ENCODE measurements at regions not wholly inside any gene's neighbourhood (a gene's known extent, or its start where the extent isn't known, plus 50 kb on each side); places are given as distances from the start of the nearest gene placed in this dataset.

- H3K27ac Mint-ChIP-seq = no peak overlapping the region
- H3K9me3 Mint-ChIP-seq (ENCODE audit: low read depth) = peaks cover 32% of the 10 kb centered on the region
- H3K36me3 Mint-ChIP-seq = no peaks in the 10 kb centered on the region
- H3K27me3 Mint-ChIP-seq = no peaks in the 10 kb centered on the region
- no peaks in the 10 kb centered on the region for H3K4me1 Mint-ChIP-seq (ENCODE audit: low read depth)
- no peak overlapping the region for H3K4me3 Mint-ChIP-seq
Observed at GRCh38 chr13:57948884-57949283, 317.3 kb downstream of the PCDH17 start.

- no peaks in the 10 kb centered on the region for H3K4me1 Mint-ChIP-seq (ENCODE audit: low read depth)
- H3K36me3 Mint-ChIP-seq = no peaks in the 10 kb centered on the region
- H3K9me3 Mint-ChIP-seq (ENCODE audit: low read depth) = peaks cover 29% of the 10 kb centered on the region
- no peaks in the 10 kb centered on the region for H3K27me3 Mint-ChIP-seq
- H3K4me3 Mint-ChIP-seq = no peak overlapping the region
- no peak overlapping the region for H3K27ac Mint-ChIP-seq
Observed at GRCh38 chr13:57969951-57970350, 338.4 kb downstream of the PCDH17 start.

DNA sequence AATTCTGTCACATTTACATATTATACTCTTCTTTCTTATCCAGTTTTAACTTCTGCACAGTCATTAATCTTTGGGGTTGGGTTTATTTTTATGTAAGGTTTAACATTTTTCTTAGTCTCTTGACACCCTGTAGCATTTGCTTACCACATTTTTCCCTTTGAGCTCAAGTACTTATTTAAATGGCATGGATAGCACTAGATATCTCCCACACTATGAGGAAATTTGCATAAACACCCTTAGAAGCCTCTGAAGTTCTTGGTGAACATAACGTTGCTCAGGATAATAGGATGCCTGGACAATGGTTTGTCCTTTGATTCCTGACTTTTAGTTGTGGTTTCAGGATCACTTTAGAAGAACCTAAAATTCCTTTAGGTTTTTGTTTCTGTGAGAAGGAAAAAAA lies 338.9 kb downstream of the PCDH17 start:
- Mint-ChIP-seq H3K36me3 (no peaks in the 10 kb centered on the region), H3K27me3 (no peaks in the 10 kb centered on the region), H3K4me1 (ENCODE audit: low read depth) (no peaks in the 10 kb centered on the region), H3K9me3 (ENCODE audit: low read depth) (peaks cover 29% of the 10 kb centered on the region), H3K4me3 (no peak overlapping the region), H3K27ac (no peak overlapping the region)

- no peaks in the 10 kb centered on the region for H3K36me3 Mint-ChIP-seq
- H3K9me3 Mint-ChIP-seq (ENCODE audit: low read depth) = peaks cover 5% of the 10 kb centered on the region
- no peak overlapping the region for H3K4me3 Mint-ChIP-seq
- no peak overlapping the region for H3K27ac Mint-ChIP-seq
- no peaks in the 10 kb centered on the region for H3K4me1 Mint-ChIP-seq (ENCODE audit: low read depth)
- H3K27me3 Mint-ChIP-seq = no peaks in the 10 kb centered on the region
Observed at GRCh38 chr13:57982782-57983181, 351.2 kb downstream of the PCDH17 start.

GRCh38 chr13:57988276-57988675 lies 356.7 kb downstream of the PCDH17 start:
- Mint-ChIP-seq H3K27me3 (no peaks in the 10 kb centered on the region), H3K4me1 (ENCODE audit: low read depth) (no peaks in the 10 kb centered on the region), H3K27ac (no peak overlapping the region), H3K36me3 (no peaks in the 10 kb centered on the region), H3K9me3 (ENCODE audit: low read depth) (peaks cover 5% of the 10 kb centered on the region), H3K4me3 (no peak overlapping the region)

DNA sequence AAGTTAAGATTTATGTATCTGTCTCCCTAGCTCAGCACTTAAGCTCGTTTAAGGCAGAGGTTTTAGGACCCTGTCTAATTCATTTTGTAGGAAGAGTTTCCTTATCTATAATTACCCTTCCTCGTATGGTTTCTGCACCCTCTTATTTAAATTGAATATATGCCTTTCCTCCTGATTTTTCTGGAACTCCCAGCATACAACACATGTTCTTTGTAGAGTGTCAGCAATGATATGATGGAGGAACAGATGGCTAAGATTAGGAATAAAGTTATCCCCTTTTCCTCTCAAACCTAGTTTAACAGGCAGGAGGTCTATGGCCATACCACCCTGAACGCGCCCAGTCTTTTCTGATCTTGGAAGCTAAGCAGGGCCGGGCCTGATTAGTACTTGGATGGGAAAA lies 359.5 kb downstream of the PCDH17 start:
- no peaks in the 10 kb centered on the region for H3K27me3 Mint-ChIP-seq
- no peak overlapping the region for H3K4me3 Mint-ChIP-seq
- peaks cover 7% of the 10 kb centered on the region for H3K9me3 Mint-ChIP-seq (ENCODE audit: low read depth)
- no peaks in the 10 kb centered on the region for H3K36me3 Mint-ChIP-seq
- no peaks in the 10 kb centered on the region for H3K4me1 Mint-ChIP-seq (ENCODE audit: low read depth)
- no peak overlapping the region for H3K27ac Mint-ChIP-seq

DNA sequence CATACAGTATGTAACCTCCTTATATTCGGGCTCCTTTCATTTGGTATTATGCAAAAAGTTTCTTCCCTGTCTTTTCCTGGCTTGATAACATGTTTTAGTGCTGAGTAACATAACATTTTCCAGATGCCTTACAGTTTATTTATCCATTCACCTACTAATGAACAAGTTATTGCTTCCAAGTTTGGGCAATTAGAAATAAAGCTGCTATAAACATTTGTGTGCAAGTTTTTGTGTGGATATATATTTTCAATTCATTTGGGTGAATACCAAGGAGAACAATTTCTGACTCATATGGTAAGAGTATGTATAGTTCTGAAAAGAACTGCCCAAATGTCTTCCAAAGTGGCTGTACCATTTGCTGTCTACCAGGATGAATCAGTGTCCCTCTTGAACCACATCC lies 360.9 kb downstream of the PCDH17 start:
- Mint-ChIP-seq H3K9me3 (ENCODE audit: low read depth) (peaks cover 7% of the 10 kb centered on the region), H3K36me3 (no peaks in the 10 kb centered on the region), H3K4me1 (ENCODE audit: low read depth) (no peaks in the 10 kb centered on the region), H3K4me3 (no peak overlapping the region), H3K27ac (no peak overlapping the region), H3K27me3 (no peaks in the 10 kb centered on the region)

- H3K4me3 Mint-ChIP-seq = no peak overlapping the region
- no peak overlapping the region for H3K27ac Mint-ChIP-seq
- H3K27me3 Mint-ChIP-seq = no peaks in the 10 kb centered on the region
- H3K9me3 Mint-ChIP-seq (ENCODE audit: low read depth) = peaks cover 10% of the 10 kb centered on the region
- no peaks in the 10 kb centered on the region for H3K36me3 Mint-ChIP-seq
- H3K4me1 Mint-ChIP-seq (ENCODE audit: low read depth) = no peaks in the 10 kb centered on the region
Observed at GRCh38 chr13:57996717-57997116, 365.2 kb downstream of the PCDH17 start.

GRCh38 chr13:58004751-58005150 lies 373.2 kb downstream of the PCDH17 start:
- Mint-ChIP-seq H3K4me1 (ENCODE audit: low read depth) (no peaks in the 10 kb centered on the region), H3K4me3 (no peak overlapping the region), H3K27me3 (no peaks in the 10 kb centered on the region), H3K36me3 (no peaks in the 10 kb centered on the region), H3K9me3 (ENCODE audit: low read depth) (peaks cover 11% of the 10 kb centered on the region), H3K27ac (no peak overlapping the region)

DNA sequence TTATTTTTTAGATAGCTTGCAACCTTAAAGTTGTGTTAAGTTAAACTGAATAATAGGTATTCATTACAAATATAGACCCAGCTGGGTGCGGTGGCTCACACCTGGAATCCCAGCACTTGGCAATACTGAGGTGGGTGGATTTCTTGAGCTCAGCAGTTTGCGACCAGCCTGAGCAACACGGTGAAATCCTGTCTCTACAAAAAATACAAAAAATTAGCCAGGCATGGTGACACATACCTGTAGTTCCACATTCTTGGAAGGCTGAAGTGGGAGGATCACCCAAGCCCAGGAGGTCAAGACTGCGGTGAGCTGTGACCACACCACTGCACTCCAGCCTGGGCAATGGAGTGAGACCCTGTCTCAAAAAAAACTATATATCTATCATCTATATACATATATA lies 386.5 kb downstream of the PCDH17 start:
- no peaks in the 10 kb centered on the region for H3K4me1 Mint-ChIP-seq (ENCODE audit: low read depth)
- no peaks in the 10 kb centered on the region for H3K36me3 Mint-ChIP-seq
- peaks cover 16% of the 10 kb centered on the region for H3K9me3 Mint-ChIP-seq (ENCODE audit: low read depth)

GRCh38 chr13:58018865-58019264 lies 387.3 kb downstream of the PCDH17 start:
- Mint-ChIP-seq H3K36me3 (no peaks in the 10 kb centered on the region), H3K27me3 (no peaks in the 10 kb centered on the region), H3K27ac (no peak overlapping the region), H3K4me1 (ENCODE audit: low read depth) (no peaks in the 10 kb centered on the region), H3K4me3 (no peak overlapping the region), H3K9me3 (ENCODE audit: low read depth) (peaks cover 17% of the 10 kb centered on the region)

More for the DNA sequence above, 386.5 kb downstream of the PCDH17 start:
- Mint-ChIP-seq H3K4me3 (no peak overlapping the region), H3K27ac (no peak overlapping the region), H3K27me3 (no peaks in the 10 kb centered on the region)

- Mint-ChIP-seq H3K4me3 (no peak overlapping the region), H3K4me1 (ENCODE audit: low read depth) (no peaks in the 10 kb centered on the region), H3K27me3 (no peaks in the 10 kb centered on the region)
Observed at GRCh38 chr13:58024103-58024502, 392.6 kb downstream of the PCDH17 start.

DNA sequence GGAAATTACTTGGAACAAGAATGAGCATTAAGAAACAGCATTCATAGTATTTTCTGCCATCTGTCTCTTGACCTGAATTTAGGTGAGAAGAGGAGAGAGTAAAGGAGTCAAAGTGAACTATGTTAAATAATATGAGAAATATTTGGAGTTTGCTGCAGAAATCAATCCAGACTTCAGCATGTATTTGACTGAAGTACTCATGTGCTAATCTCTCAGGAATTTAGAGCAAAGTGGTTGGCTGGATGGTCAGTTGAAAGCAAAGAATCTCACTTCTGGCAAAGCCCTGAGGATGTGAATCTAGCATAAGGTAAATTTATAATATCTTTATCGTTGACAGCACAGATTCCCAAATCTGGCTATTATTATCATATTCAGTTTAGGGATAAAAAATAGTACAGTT lies 394.3 kb downstream of the PCDH17 start:
- Mint-ChIP-seq H3K4me1 (ENCODE audit: low read depth) (no peaks in the 10 kb centered on the region), H3K36me3 (no peaks in the 10 kb centered on the region), H3K27ac (no peak overlapping the region), H3K9me3 (ENCODE audit: low read depth) (peaks cover 24% of the 10 kb centered on the region), H3K27me3 (no peaks in the 10 kb centered on the region), H3K4me3 (no peak overlapping the region)

More at GRCh38 chr13:58024103-58024502, 392.6 kb downstream of the PCDH17 start:
- Mint-ChIP-seq H3K27ac (no peak overlapping the region), H3K36me3 (no peaks in the 10 kb centered on the region), H3K9me3 (ENCODE audit: low read depth) (peaks cover 24% of the 10 kb centered on the region)

DNA sequence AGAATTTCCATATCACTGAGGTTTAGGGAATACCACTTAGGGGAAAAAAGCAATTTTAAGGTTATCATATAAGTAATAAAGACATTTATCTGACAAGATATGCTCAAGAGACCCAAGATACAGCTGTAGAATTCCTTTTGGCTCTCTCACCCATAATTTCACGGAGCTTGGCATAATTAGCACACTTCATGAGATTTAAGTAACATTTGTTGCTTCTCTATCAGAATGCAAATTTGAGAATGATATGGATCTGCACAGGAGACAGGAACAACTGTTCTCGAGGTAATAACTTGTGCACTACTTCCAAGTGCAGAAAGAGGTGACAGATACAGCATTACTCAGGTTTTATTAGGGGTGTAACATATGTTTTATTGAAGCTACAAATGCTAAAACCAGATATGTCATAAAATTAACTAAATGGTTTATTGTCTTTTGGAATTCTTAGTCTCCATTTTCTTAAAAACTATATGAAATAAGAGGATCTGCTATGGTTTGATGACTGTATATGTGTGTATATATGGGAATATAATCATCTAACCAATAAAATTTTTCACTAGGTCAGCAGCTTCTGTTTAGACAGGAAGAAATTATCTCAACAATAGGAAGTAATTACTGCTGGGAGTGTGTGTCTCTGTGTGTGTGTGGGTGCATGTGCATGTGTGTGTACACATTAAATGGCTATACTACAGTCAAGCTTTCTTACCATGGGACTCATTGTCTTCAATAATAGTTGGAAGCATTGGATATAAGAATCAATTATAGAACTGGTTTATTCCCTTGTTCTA lies 401.3 kb downstream of the PCDH17 start:
- H3K9me3 Mint-ChIP-seq (ENCODE audit: low read depth) = peaks cover 10% of the 10 kb centered on the region
- H3K4me1 Mint-ChIP-seq (ENCODE audit: low read depth) = no peaks in the 10 kb centered on the region
- no peaks in the 10 kb centered on the region for H3K27me3 Mint-ChIP-seq
- no peaks in the 10 kb centered on the region for H3K36me3 Mint-ChIP-seq
- no peak overlapping the region for H3K4me3 Mint-ChIP-seq
- H3K27ac Mint-ChIP-seq = no peak overlapping the region

GRCh38 chr13:58043971-58044370 lies 412.4 kb downstream of the PCDH17 start:
- no peak overlapping the region for H3K27ac Mint-ChIP-seq
- no peak overlapping the region for H3K4me3 Mint-ChIP-seq
- no peaks in the 10 kb centered on the region for H3K4me1 Mint-ChIP-seq (ENCODE audit: low read depth)
- no peaks in the 10 kb centered on the region for H3K36me3 Mint-ChIP-seq
- H3K9me3 Mint-ChIP-seq (ENCODE audit: low read depth) = peaks cover 18% of the 10 kb centered on the region
- H3K27me3 Mint-ChIP-seq = no peaks in the 10 kb centered on the region

DNA sequence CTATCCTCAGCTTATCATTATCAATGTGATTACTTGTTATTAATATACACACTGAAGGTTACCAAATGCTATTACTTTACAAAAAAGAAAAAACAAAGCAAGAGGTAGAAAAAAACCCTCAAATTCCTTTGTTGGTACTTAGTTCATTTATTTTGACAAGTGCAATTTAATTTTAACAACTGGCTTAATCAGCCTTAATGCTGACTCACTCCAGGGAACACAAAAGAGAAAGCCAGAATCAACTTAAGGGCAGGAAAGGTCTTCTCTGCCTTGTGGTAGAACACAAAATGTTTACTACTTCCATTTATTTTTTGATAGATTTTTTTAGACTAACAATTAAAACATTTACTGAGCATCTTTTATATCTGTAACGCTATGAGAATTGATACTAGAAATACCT lies 417.1 kb downstream of the PCDH17 start:
- Mint-ChIP-seq H3K4me1 (ENCODE audit: low read depth) (no peaks in the 10 kb centered on the region), H3K27me3 (no peaks in the 10 kb centered on the region), H3K27ac (no peak overlapping the region), H3K4me3 (no peak overlapping the region), H3K9me3 (ENCODE audit: low read depth) (peaks cover 9% of the 10 kb centered on the region), H3K36me3 (no peaks in the 10 kb centered on the region)

All from activated naive CD8-positive, alpha-beta T cell (primary cell).